ENCODE measurements at regions not wholly inside any gene's neighbourhood (a gene's known extent, or its start where the extent isn't known, plus 50 kb on each side); places are given as distances from the start of the nearest gene placed in this dataset.

DNA sequence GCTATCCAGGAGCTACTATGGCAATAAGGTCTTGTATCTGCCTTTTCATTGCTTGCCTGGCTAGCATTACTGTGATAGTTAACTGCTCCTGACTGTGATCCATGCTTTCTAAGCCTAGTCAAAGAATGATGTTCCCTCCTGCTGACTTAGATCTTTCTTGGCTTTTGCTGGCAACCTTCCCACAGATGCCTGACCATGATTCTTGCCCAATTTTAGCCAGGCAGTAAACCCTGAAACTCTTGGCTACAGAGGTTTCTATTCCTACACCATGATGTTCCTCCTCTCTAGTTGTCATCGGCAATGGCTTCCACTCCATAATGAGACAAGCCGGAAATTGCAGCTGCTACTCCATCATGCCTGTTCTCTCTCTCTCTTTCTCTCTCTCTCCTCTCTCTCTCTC, 238.1 kb downstream of the HAO1 start:
- H3K27me3 ChIP-seq (ENCODE audit: insufficient read depth) = no peaks in the 10 kb centered on the region
- no peaks in the 10 kb centered on the region for H3K79me2 ChIP-seq (replicated peaks; ENCODE audit: insufficient read depth)
- H3K9me2 ChIP-seq (ENCODE audit: insufficient read depth) = no peaks in the 10 kb centered on the region
- no peak for ATAC-seq
- Mint-ChIP-seq H3K36me3 (ENCODE audit: low read depth) (no peaks in the 10 kb centered on the region), H3K27ac (no peak overlapping the region), H3K9me3 (no peaks in the 10 kb centered on the region), H3K27me3 (ENCODE audit: insufficient read depth, low read depth, poor library complexity) (peaks cover 3% of the 10 kb centered on the region), H3K4me1 (no peaks in the 10 kb centered on the region; the same call in 2 of the 3 replicates), H3K4me3 (no peak overlapping the region)
- no peaks in the 10 kb centered on the region for H3K36me3 ChIP-seq (ENCODE audit: insufficient read depth)
- no peak overlapping the region for H3K4me2 ChIP-seq
- no peak overlapping the region for H3K27ac ChIP-seq (ENCODE audit: low read depth)
- H2AFZ ChIP-seq = no peak overlapping the region; the same call in 1 of the 2 replicates
- H3K4me1 ChIP-seq (ENCODE audit: insufficient read depth) = no peaks in the 10 kb centered on the region
- no peak for TF ChIP-seq CREB1 (CRISPR knock-in tag; IDR thresholded peaks at IDR 0.05; ENCODE audit: low read depth)
- TF ChIP-seq ZNF114 (CRISPR knock-in tag; IDR thresholded peaks at IDR 0.05) = no peak
- no peak for TF ChIP-seq POLR2AphosphoS5 (IDR thresholded peaks at IDR 0.05; ENCODE audit: low read depth)
- TF ChIP-seq NANOG (IDR thresholded peaks at IDR 0.05; ENCODE audit: borderline replicate concordance) = no peak
- TF ChIP-seq, protein P1, sequence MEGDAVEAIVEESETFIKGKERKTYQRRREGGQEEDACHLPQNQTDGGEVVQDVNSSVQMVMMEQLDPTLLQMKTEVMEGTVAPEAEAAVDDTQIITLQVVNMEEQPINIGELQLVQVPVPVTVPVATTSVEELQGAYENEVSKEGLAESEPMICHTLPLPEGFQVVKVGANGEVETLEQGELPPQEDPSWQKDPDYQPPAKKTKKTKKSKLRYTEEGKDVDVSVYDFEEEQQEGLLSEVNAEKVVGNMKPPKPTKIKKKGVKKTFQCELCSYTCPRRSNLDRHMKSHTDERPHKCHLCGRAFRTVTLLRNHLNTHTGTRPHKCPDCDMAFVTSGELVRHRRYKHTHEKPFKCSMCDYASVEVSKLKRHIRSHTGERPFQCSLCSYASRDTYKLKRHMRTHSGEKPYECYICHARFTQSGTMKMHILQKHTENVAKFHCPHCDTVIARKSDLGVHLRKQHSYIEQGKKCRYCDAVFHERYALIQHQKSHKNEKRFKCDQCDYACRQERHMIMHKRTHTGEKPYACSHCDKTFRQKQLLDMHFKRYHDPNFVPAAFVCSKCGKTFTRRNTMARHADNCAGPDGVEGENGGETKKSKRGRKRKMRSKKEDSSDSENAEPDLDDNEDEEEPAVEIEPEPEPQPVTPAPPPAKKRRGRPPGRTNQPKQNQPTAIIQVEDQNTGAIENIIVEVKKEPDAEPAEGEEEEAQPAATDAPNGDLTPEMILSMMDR (conservative IDR thresholded peaks at IDR 0.05; ENCODE audit: low read depth in 2 of 2) = no peak
- TF ChIP-seq EZH2phosphoT487 (IDR thresholded peaks at IDR 0.05; ENCODE audit: unreplicated experiment) = no peak
- TF ChIP-seq, protein P2, sequence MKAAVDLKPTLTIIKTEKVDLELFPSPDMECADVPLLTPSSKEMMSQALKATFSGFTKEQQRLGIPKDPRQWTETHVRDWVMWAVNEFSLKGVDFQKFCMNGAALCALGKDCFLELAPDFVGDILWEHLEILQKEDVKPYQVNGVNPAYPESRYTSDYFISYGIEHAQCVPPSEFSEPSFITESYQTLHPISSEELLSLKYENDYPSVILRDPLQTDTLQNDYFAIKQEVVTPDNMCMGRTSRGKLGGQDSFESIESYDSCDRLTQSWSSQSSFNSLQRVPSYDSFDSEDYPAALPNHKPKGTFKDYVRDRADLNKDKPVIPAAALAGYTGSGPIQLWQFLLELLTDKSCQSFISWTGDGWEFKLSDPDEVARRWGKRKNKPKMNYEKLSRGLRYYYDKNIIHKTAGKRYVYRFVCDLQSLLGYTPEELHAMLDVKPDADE (IDR thresholded peaks at IDR 0.05) = no peak
- TF ChIP-seq ZNF331 (CRISPR knock-in tag; IDR thresholded peaks at IDR 0.05; ENCODE audit: low read depth) = no peak
- TF ChIP-seq JUNB (IDR thresholded peaks at IDR 0.05; ENCODE audit: unreplicated experiment) = no peak
- TF ChIP-seq, protein P3, sequence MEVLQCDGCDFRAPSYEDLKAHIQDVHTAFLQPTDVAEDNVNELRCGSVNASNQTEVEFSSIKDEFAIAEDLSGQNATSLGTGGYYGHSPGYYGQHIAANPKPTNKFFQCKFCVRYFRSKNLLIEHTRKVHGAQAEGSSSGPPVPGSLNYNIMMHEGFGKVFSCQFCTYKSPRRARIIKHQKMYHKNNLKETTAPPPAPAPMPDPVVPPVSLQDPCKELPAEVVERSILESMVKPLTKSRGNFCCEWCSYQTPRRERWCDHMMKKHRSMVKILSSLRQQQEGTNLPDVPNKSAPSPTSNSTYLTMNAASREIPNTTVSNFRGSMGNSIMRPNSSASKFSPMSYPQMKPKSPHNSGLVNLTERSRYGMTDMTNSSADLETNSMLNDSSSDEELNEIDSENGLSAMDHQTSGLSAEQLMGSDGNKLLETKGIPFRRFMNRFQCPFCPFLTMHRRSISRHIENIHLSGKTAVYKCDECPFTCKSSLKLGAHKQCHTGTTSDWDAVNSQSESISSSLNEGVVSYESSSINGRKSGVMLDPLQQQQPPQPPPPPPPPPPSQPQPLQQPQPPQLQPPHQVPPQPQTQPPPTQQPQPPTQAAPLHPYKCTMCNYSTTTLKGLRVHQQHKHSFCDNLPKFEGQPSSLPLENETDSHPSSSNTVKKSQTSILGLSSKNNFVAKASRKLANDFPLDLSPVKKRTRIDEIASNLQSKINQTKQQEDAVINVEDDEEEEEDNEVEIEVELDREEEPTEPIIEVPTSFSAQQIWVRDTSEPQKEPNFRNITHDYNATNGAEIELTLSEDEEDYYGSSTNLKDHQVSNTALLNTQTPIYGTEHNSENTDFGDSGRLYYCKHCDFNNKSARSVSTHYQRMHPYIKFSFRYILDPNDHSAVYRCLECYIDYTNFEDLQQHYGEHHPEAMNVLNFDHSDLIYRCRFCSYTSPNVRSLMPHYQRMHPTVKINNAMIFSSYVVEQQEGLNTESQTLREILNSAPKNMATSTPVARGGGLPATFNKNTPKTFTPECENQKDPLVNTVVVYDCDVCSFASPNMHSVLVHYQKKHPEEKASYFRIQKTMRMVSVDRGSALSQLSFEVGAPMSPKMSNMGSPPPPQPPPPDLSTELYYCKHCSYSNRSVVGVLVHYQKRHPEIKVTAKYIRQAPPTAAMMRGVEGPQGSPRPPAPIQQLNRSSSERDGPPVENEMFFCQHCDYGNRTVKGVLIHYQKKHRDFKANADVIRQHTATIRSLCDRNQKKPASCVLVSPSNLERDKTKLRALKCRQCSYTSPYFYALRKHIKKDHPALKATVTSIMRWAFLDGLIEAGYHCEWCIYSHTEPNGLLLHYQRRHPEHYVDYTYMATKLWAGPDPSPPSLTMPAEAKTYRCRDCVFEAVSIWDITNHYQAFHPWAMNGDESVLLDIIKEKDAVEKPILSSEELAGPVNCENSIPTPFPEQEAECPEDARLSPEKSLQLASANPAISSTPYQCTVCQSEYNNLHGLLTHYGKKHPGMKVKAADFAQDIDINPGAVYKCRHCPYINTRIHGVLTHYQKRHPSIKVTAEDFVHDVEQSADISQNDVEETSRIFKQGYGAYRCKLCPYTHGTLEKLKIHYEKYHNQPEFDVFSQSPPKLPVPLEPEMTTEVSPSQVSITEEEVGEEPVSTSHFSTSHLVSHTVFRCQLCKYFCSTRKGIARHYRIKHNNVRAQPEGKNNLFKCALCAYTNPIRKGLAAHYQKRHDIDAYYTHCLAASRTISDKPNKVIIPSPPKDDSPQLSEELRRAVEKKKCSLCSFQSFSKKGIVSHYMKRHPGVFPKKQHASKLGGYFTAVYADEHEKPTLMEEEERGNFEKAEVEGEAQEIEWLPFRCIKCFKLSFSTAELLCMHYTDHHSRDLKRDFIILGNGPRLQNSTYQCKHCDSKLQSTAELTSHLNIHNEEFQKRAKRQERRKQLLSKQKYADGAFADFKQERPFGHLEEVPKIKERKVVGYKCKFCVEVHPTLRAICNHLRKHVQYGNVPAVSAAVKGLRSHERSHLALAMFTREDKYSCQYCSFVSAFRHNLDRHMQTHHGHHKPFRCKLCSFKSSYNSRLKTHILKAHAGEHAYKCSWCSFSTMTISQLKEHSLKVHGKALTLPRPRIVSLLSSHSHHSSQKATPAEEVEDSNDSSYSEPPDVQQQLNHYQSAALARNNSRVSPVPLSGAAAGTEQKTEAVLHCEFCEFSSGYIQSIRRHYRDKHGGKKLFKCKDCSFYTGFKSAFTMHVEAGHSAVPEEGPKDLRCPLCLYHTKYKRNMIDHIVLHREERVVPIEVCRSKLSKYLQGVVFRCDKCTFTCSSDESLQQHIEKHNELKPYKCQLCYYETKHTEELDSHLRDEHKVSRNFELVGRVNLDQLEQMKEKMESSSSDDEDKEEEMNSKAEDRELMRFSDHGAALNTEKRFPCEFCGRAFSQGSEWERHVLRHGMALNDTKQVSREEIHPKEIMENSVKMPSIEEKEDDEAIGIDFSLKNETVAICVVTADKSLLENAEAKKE (CRISPR knock-in tag; IDR thresholded peaks at IDR 0.05) = no peak
- no peak for TF ChIP-seq EZH2 (IDR thresholded peaks at IDR 0.05; ENCODE audit: low read depth, unreplicated experiment)
- no peak for TF ChIP-seq STAT1 (IDR thresholded peaks at IDR 0.05; ENCODE audit: unreplicated experiment)
- TF ChIP-seq, protein P4, sequence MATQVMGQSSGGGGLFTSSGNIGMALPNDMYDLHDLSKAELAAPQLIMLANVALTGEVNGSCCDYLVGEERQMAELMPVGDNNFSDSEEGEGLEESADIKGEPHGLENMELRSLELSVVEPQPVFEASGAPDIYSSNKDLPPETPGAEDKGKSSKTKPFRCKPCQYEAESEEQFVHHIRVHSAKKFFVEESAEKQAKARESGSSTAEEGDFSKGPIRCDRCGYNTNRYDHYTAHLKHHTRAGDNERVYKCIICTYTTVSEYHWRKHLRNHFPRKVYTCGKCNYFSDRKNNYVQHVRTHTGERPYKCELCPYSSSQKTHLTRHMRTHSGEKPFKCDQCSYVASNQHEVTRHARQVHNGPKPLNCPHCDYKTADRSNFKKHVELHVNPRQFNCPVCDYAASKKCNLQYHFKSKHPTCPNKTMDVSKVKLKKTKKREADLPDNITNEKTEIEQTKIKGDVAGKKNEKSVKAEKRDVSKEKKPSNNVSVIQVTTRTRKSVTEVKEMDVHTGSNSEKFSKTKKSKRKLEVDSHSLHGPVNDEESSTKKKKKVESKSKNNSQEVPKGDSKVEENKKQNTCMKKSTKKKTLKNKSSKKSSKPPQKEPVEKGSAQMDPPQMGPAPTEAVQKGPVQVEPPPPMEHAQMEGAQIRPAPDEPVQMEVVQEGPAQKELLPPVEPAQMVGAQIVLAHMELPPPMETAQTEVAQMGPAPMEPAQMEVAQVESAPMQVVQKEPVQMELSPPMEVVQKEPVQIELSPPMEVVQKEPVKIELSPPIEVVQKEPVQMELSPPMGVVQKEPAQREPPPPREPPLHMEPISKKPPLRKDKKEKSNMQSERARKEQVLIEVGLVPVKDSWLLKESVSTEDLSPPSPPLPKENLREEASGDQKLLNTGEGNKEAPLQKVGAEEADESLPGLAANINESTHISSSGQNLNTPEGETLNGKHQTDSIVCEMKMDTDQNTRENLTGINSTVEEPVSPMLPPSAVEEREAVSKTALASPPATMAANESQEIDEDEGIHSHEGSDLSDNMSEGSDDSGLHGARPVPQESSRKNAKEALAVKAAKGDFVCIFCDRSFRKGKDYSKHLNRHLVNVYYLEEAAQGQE (IDR thresholded peaks at IDR 0.05; ENCODE audit: unreplicated experiment) = no peak
- H3K4me3 ChIP-seq = no peak overlapping the region
- H3F3A ChIP-seq (replicated peaks; ENCODE audit: low read depth) = no peaks in the 10 kb centered on the region
- H4K20me1 ChIP-seq (replicated peaks; ENCODE audit: insufficient read depth) = no peaks in the 10 kb centered on the region
- no peak for DNase-seq (ENCODE audit: low spot score)

Measured in GM23338 (cell line).